Keratinocyte (primary cell): ENCODE measurements at regions not wholly inside any gene's neighbourhood (a gene's known extent, or its start where the extent isn't known, plus 50 kb on each side); places are given as distances from the start of the nearest gene placed in this dataset.

Experiments used
- EZH2 ChIP-seq: IDR thresholded peaks from one replicate; pipeline ENCODE4 v1.6.1; 2012; ENCODE audit warnings: inconsistent platforms, mild to moderate bottlenecking, low read length, moderate library complexity
- TF ChIP-seq, protein P1 (sequence below), 3 experiments: IDR thresholded peaks in 1 of 3; conservative IDR thresholded peaks in 1 of 3; optimal IDR thresholded peaks in 1 of 3; 2 replicates in 2 of 3; 3 replicates in 1 of 3; pipeline versions ENCODE3 to v1.5.1; 2011; ENCODE audit warnings: low read length in 3 of 3, mild to moderate bottlenecking in 3 of 3, moderate library complexity in 2 of 3, control low read depth in 1 of 3, inconsistent platforms in 1 of 3; ENCODE audit not compliant: insufficient read depth in 2 of 3; ENCODE audit errors: extremely low read depth in 1 of 3

DNA sequence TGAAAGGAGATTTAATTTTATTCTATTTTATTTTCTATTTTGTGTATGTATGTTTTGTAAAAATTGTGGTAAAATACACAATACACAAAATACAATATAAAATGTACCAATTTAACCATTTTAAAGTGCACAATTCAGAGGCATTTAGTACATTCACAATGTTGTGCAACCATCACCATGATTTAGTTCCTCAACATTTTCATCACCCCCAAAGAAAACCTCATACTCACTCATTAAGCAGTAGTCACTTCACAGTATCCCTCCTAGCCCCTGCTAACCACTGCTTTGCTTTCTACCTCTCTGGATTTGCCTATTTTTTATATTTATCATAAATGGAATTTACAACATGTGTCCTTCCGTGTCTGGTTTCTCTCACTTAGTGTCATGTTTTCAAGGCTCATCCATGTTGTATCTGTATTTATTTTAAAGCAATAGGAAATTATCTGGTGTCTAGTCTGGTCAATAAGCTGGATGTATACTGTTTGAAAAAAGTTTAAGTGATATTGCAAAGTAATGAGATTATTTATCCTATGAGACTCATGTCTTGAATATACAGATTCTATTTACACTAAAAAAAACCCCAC is 77.9 kb upstream of the GLS start:
- TF ChIP-seq, protein P1, sequence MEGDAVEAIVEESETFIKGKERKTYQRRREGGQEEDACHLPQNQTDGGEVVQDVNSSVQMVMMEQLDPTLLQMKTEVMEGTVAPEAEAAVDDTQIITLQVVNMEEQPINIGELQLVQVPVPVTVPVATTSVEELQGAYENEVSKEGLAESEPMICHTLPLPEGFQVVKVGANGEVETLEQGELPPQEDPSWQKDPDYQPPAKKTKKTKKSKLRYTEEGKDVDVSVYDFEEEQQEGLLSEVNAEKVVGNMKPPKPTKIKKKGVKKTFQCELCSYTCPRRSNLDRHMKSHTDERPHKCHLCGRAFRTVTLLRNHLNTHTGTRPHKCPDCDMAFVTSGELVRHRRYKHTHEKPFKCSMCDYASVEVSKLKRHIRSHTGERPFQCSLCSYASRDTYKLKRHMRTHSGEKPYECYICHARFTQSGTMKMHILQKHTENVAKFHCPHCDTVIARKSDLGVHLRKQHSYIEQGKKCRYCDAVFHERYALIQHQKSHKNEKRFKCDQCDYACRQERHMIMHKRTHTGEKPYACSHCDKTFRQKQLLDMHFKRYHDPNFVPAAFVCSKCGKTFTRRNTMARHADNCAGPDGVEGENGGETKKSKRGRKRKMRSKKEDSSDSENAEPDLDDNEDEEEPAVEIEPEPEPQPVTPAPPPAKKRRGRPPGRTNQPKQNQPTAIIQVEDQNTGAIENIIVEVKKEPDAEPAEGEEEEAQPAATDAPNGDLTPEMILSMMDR (optimal IDR thresholded peaks at IDR 0.05 in 1 of 3, IDR thresholded peaks at IDR 0.05 in 1 of 3, conservative IDR thresholded peaks at IDR 0.05 in 1 of 3; ENCODE audit: extremely low read depth in 1 of 3, insufficient read depth in 2 of 3, low read length in 3 of 3), result no peak
- no peak for TF ChIP-seq EZH2
